PC-3 (cell line): ENCODE measurements at regions not wholly inside any gene's neighbourhood (a gene's known extent, or its start where the extent isn't known, plus 50 kb on each side); places are given as distances from the start of the nearest gene placed in this dataset.

Experiments used
- CTCF ChIP-seq: fragments of 300-600 bp; sonication (generic); conservative IDR thresholded peaks from 2 replicates; pipeline ENCODE4 v1.5.1; 2017; ENCODE audit warnings: antibody characterized with exemption, low read depth, mild to moderate bottlenecking, low read length
- EZH2phosphoT487 ChIP-seq: fragments of 300-600 bp; sonication (generic); IDR thresholded peaks from 2 replicates; pipeline ENCODE4 v1.6.1; 2018; ENCODE audit warnings: mild to moderate bottlenecking, antibody characterized with exemption, low read length, borderline replicate concordance

DNA sequence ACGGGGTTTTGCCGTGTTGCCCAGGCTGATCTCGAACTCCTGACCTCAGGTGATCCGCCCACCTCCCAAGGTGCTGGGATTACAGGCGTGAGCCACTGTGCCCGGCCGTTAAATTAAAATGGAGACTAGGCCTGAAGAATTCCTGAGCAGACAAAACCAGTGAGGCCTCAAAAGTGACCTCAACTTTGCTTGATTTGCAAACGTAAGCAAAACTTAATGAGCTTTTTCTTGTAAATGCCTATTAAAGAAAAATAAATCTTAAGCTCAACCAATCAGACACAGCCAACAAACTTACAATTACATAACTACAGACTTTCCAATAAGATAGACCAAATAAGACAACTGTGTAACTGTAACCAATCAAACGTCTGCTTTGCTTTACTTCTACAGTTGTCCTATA is 111.3 kb upstream of the SEMA6A start:
- no peak for TF ChIP-seq CTCF
- TF ChIP-seq EZH2phosphoT487 = no peak
